ENCODE measurements at regions not wholly inside any gene's neighbourhood (a gene's known extent, or its start where the extent isn't known, plus 50 kb on each side); places are given as distances from the start of the nearest gene placed in this dataset.
"Not testable (repeated sequence)": the region's sequence is repeated elsewhere in the genome, so short reads cannot be mapped to it uniquely, and the experiment has no call there.

GRCh38 chr2:163987175-163987940 is 251.6 kb upstream of the FIGN start:
- H3K27ac ChIP-seq = no peak overlapping the region
- no peak overlapping the region for H3K4me3 ChIP-seq

GRCh38 chr2:163984986-163985385 is 249.2 kb upstream of the FIGN start:
- no peak overlapping the region for H3K4me3 ChIP-seq
- no peak overlapping the region for H3K27ac ChIP-seq

- Histone ChIP-seq H3K27ac (no peak overlapping the region), H3K4me3 (no peak overlapping the region)
Observed at GRCh38 chr2:163983911-163984310, 248.1 kb upstream of the FIGN start.

GRCh38 chr2:163982938-163983337 is 247.1 kb upstream of the FIGN start:
- no peak overlapping the region for H3K4me3 ChIP-seq
- no peak overlapping the region for H3K27ac ChIP-seq

GRCh38 chr2:163974766-163975165 is 239.0 kb upstream of the FIGN start:
- H3K4me3 ChIP-seq = no peak overlapping the region
- no peak overlapping the region for H3K27ac ChIP-seq

- Histone ChIP-seq H3K4me3 (no peak overlapping the region), H3K27ac (no peak overlapping the region)
Observed at GRCh38 chr2:163970058-163970813, 234.4 kb upstream of the FIGN start.

- not testable (repeated sequence) for H3K4me3 ChIP-seq, H3K27ac ChIP-seq
Observed at GRCh38 chr2:163964278-163964677, 228.5 kb upstream of the FIGN start.

- Histone ChIP-seq H3K27ac (no peak overlapping the region), H3K4me3 (no peak overlapping the region)
Observed at GRCh38 chr2:163953390-163953907, 217.6 kb upstream of the FIGN start.

- H3K27ac ChIP-seq = no peak overlapping the region
- H3K4me3 ChIP-seq = no peak overlapping the region
Observed at GRCh38 chr2:163951312-163951711, 215.5 kb upstream of the FIGN start.

- Histone ChIP-seq H3K4me3 (no peak overlapping the region), H3K27ac (no peak overlapping the region)
Observed at GRCh38 chr2:163949693-163950092, 213.9 kb upstream of the FIGN start.

- Histone ChIP-seq H3K27ac (no peak overlapping the region), H3K4me3 (no peak overlapping the region)
Observed at GRCh38 chr2:163944347-163944737, 208.5 kb upstream of the FIGN start.

- no peak overlapping the region for H3K27ac ChIP-seq
Observed at GRCh38 chr2:163943403-163944346, 207.9 kb upstream of the FIGN start.

GRCh38 chr2:163934131-163934530 is 198.3 kb upstream of the FIGN start:
- H3K27ac ChIP-seq = no peak overlapping the region

More at GRCh38 chr2:163943403-163944346, 207.9 kb upstream of the FIGN start:
- H3K4me3 ChIP-seq = no peak overlapping the region

GRCh38 chr2:163919717-163920116 is 183.9 kb upstream of the FIGN start:
- Histone ChIP-seq H3K4me3 (no peak overlapping the region), H3K27ac (no peak overlapping the region)

More at GRCh38 chr2:163934131-163934530, 198.3 kb upstream of the FIGN start:
- no peak overlapping the region for H3K4me3 ChIP-seq

GRCh38 chr2:163914486-163914885 is 178.7 kb upstream of the FIGN start:
- H3K27ac ChIP-seq, H3K4me3 ChIP-seq: not testable (repeated sequence)

- H3K4me3 ChIP-seq, H3K27ac ChIP-seq: not testable (repeated sequence)
Observed at GRCh38 chr2:163913532-163913944, 177.7 kb upstream of the FIGN start.

- Histone ChIP-seq H3K4me3 (no peak overlapping the region), H3K27ac (no peak overlapping the region)
Observed at GRCh38 chr2:163909411-163910080, 173.7 kb upstream of the FIGN start.

GRCh38 chr2:163906410-163906809 is 170.6 kb upstream of the FIGN start:
- no peak overlapping the region for H3K27ac ChIP-seq
- H3K4me3 ChIP-seq = no peak overlapping the region

- Histone ChIP-seq H3K4me3 (no peak overlapping the region), H3K27ac (no peak overlapping the region)
Observed at GRCh38 chr2:163897799-163898198, 162.0 kb upstream of the FIGN start.

Measured in skin epidermis (tissue), 12 donors.